ENCODE measurements at regions not wholly inside any gene's neighbourhood (a gene's known extent, or its start where the extent isn't known, plus 50 kb on each side); places are given as distances from the start of the nearest gene placed in this dataset.

GRCh38 chr3:124676236-124676635, 54.0 kb upstream of the UMPS start:
- DNase-seq (ENCODE audit: low read depth) = peak; percentile 66
- TF ChIP-seq CTCF (conservative IDR thresholded peaks at IDR 0.05; ENCODE audit: low read length) = no peak
- H3K4me3 ChIP-seq (ENCODE audit: low read length) = no peak overlapping the region

GRCh38 chr3:124679048-124679638, 51.1 kb upstream of the UMPS start:
- TF ChIP-seq CTCF (conservative IDR thresholded peaks at IDR 0.05; ENCODE audit: low read length) = no peak
- H3K4me3 ChIP-seq (ENCODE audit: low read length) = no peak overlapping the region

More at GRCh38 chr3:124679048-124679638, 51.1 kb upstream of the UMPS start:
- DNase-seq (ENCODE audit: low read depth) = no peak
